ENCODE measurements at regions not wholly inside any gene's neighbourhood (a gene's known extent, or its start where the extent isn't known, plus 50 kb on each side); places are given as distances from the start of the nearest gene placed in this dataset.

GRCh38 chr3:81439108-81439507 lies 322.3 kb downstream of the GBE1 start:
- Histone ChIP-seq H3K27ac (no peak overlapping the region), H3K36me3 (no peaks in the 10 kb centered on the region), H3K4me3 (no peak overlapping the region), H3K4me1 (replicated peaks) (no peaks in the 10 kb centered on the region), H3K27me3 (replicated peaks; ENCODE audit: insufficient read depth) (no peaks in the 10 kb centered on the region), H3K9me3 (no peaks in the 10 kb centered on the region)
- no peak for DNase-seq (ENCODE audit: low spot score)
- intact Hi-C loops (cut with DNase I): no loop called here
- TF ChIP-seq POLR2A (IDR thresholded peaks at IDR 0.05) (no peak), CTCF (IDR thresholded peaks at IDR 0.05) (no peak), POLR2AphosphoS5 (IDR thresholded peaks at IDR 0.05) (no peak)
- 8% methylated on average over 1 of the region's 1 CpG for WGBS

GRCh38 chr3:81437683-81438082 lies 323.8 kb downstream of the GBE1 start:
- no peak for TF ChIP-seq POLR2AphosphoS5 (IDR thresholded peaks at IDR 0.05)
- no peak for TF ChIP-seq POLR2A (IDR thresholded peaks at IDR 0.05)
- no peak for TF ChIP-seq CTCF (IDR thresholded peaks at IDR 0.05)
- Histone ChIP-seq H3K36me3 (no peaks in the 10 kb centered on the region), H3K9me3 (no peaks in the 10 kb centered on the region), H3K27me3 (replicated peaks; ENCODE audit: insufficient read depth) (no peaks in the 10 kb centered on the region), H3K4me1 (replicated peaks) (no peaks in the 10 kb centered on the region), H3K4me3 (no peak overlapping the region), H3K27ac (no peak overlapping the region)
- intact Hi-C loops (cut with DNase I): no loop called here
- no peak for DNase-seq (ENCODE audit: low spot score)
- 88% methylated on average over 3 of the region's 3 CpGs for WGBS

- DNase-seq (ENCODE audit: low spot score): no peak
- H3K9me3 ChIP-seq: no peaks in the 10 kb centered on the region
- TF ChIP-seq CTCF (IDR thresholded peaks at IDR 0.05) (no peak), POLR2A (IDR thresholded peaks at IDR 0.05) (no peak), POLR2AphosphoS5 (IDR thresholded peaks at IDR 0.05) (no peak)
- intact Hi-C loops (cut with DNase I): no loop called here
- WGBS: 86% methylated on average over 3 of the region's 3 CpGs
- no peak overlapping the region for H3K27ac ChIP-seq
- H3K36me3 ChIP-seq: no peaks in the 10 kb centered on the region
- no peaks in the 10 kb centered on the region for H3K4me1 ChIP-seq (replicated peaks)
- H3K27me3 ChIP-seq (replicated peaks; ENCODE audit: insufficient read depth): no peaks in the 10 kb centered on the region
- no peak overlapping the region for H3K4me3 ChIP-seq
These were observed 325.3 kb downstream of the GBE1 start for GRCh38 chr3:81436182-81436581.

- H3K9me3 ChIP-seq: no peaks in the 10 kb centered on the region
- no peaks in the 10 kb centered on the region for H3K27me3 ChIP-seq (replicated peaks; ENCODE audit: insufficient read depth)
- no peaks in the 10 kb centered on the region for H3K36me3 ChIP-seq
- no peak for DNase-seq (ENCODE audit: low spot score)
- H3K27ac ChIP-seq: no peak overlapping the region
- no peak overlapping the region for H3K4me3 ChIP-seq
- H3K4me1 ChIP-seq (replicated peaks): no peaks in the 10 kb centered on the region
- WGBS: 74% methylated on average over 1 of the region's 1 CpG
- TF ChIP-seq POLR2AphosphoS5 (IDR thresholded peaks at IDR 0.05): no peak
- TF ChIP-seq CTCF (IDR thresholded peaks at IDR 0.05): no peak
- no peak for TF ChIP-seq POLR2A (IDR thresholded peaks at IDR 0.05)
- intact Hi-C loops (cut with DNase I): no loop called here
These were observed 326.4 kb downstream of the GBE1 start for GRCh38 chr3:81435050-81435449.

GRCh38 chr3:81434161-81434560 lies 327.3 kb downstream of the GBE1 start:
- Histone ChIP-seq H3K4me1 (replicated peaks) (no peaks in the 10 kb centered on the region), H3K27ac (no peak overlapping the region), H3K9me3 (no peaks in the 10 kb centered on the region), H3K27me3 (replicated peaks; ENCODE audit: insufficient read depth) (no peaks in the 10 kb centered on the region), H3K4me3 (no peak overlapping the region), H3K36me3 (no peaks in the 10 kb centered on the region)
- intact Hi-C loops (cut with DNase I): no loop called here
- 54% methylated on average over 3 of the region's 3 CpGs for WGBS
- no peak for TF ChIP-seq CTCF (IDR thresholded peaks at IDR 0.05)
- no peak for TF ChIP-seq POLR2A (IDR thresholded peaks at IDR 0.05)
- DNase-seq (ENCODE audit: low spot score): no peak

Data from prostate gland (tissue), 2 donors.